GM21390 (cell line): ENCODE measurements at regions not wholly inside any gene's neighbourhood (a gene's known extent, or its start where the extent isn't known, plus 50 kb on each side); places are given as distances from the start of the nearest gene placed in this dataset.
"Not testable (repeated sequence)": the region's sequence is repeated elsewhere in the genome, so short reads cannot be mapped to it uniquely, and the experiment has no call there.

Experiments
- ATAC-seq: cut with Tn5 transposase; IDR thresholded peaks from one replicate; pipeline ENCODE4 v1.9.1; 2021; ENCODE audit not compliant: unreplicated experiment

- ATAC-seq: no peak
Measured at GRCh38 chr4:82097504-82097903, 276.3 kb downstream of the HNRNPD start.

- no peak for ATAC-seq
Measured at GRCh38 chr4:82090717-82091116, 283.1 kb downstream of the HNRNPD start.

GRCh38 chr4:82084747-82085146, 289.0 kb downstream of the HNRNPD start:
- ATAC-seq: no peak

- not testable (repeated sequence) for ATAC-seq
Measured at GRCh38 chr4:82077471-82077995, 296.3 kb downstream of the HNRNPD start.

- ATAC-seq: no peak
Measured at GRCh38 chr4:82076809-82077208, 297.0 kb downstream of the HNRNPD start.

- no peak for ATAC-seq
Measured at GRCh38 chr4:82076359-82076758, 297.4 kb downstream of the HNRNPD start.

- no peak for ATAC-seq
Measured at GRCh38 chr4:82071951-82072350, 301.8 kb downstream of the HNRNPD start.

GRCh38 chr4:82069883-82070638, 303.7 kb downstream of the HNRNPD start:
- no peak for ATAC-seq

- ATAC-seq: no peak
Measured at GRCh38 chr4:82063017-82063416, 310.8 kb downstream of the HNRNPD start.

- ATAC-seq: no peak
Measured at GRCh38 chr4:82057990-82058544, 315.7 kb downstream of the HNRNPD start.

- no peak for ATAC-seq
Measured at GRCh38 chr4:82055156-82055555, 318.6 kb downstream of the HNRNPD start.

GRCh38 chr4:82053396-82053795, 320.4 kb downstream of the HNRNPD start:
- no peak for ATAC-seq

- no peak for ATAC-seq
Measured at GRCh38 chr4:82050796-82051195, 323.0 kb downstream of the HNRNPD start.

- no peak for ATAC-seq
Measured at GRCh38 chr4:82049294-82049693, 324.5 kb downstream of the HNRNPD start.

GRCh38 chr4:82047731-82048130, 326.1 kb downstream of the HNRNPD start:
- ATAC-seq: no peak

GRCh38 chr4:82046796-82047195, 327.0 kb downstream of the HNRNPD start:
- no peak for ATAC-seq

GRCh38 chr4:82045267-82045666, 328.5 kb downstream of the HNRNPD start:
- no peak for ATAC-seq

- ATAC-seq: no peak
Measured at GRCh38 chr4:82044141-82044993, 329.4 kb downstream of the HNRNPD start.

- no peak for ATAC-seq
Measured at GRCh38 chr4:82043809-82044137, 330.0 kb downstream of the HNRNPD start.

GRCh38 chr4:82043081-82043808, 330.5 kb downstream of the HNRNPD start:
- ATAC-seq: no peak

GRCh38 chr4:82042042-82042441, 331.7 kb downstream of the HNRNPD start:
- no peak for ATAC-seq
